HG02759 (cell line): ENCODE measurements at regions not wholly inside any gene's neighbourhood (a gene's known extent, or its start where the extent isn't known, plus 50 kb on each side); places are given as distances from the start of the nearest gene placed in this dataset.

Experiments used
- ATAC-seq: cut with Tn5 transposase; IDR thresholded peaks from one replicate; pipeline ENCODE4 v1.9.1; 2021; ENCODE audit warnings: mild to moderate bottlenecking, moderate library complexity; ENCODE audit not compliant: unreplicated experiment

GRCh38 chr6:108751851-108752732, 96.1 kb upstream of the ARMC2 start:
- ATAC-seq: no peak

GRCh38 chr6:108752733-108753590, 95.3 kb upstream of the ARMC2 start:
- ATAC-seq: no peak

- no peak for ATAC-seq
Observed at GRCh38 chr6:108755257-108756240, 92.7 kb upstream of the ARMC2 start.

- ATAC-seq: no peak
Observed at GRCh38 chr6:108757357-108757756, 90.9 kb upstream of the ARMC2 start.

- ATAC-seq: no peak
Observed at GRCh38 chr6:108758884-108759283, 89.3 kb upstream of the ARMC2 start.

GRCh38 chr6:108760126-108761050, 87.8 kb upstream of the ARMC2 start:
- ATAC-seq: no peak

GRCh38 chr6:108762394-108762793, 85.8 kb upstream of the ARMC2 start:
- ATAC-seq: no peak

- no peak for ATAC-seq
Observed at GRCh38 chr6:108763931-108764579, 84.2 kb upstream of the ARMC2 start.

GRCh38 chr6:108764580-108764950, 83.7 kb upstream of the ARMC2 start:
- ATAC-seq: no peak

GRCh38 chr6:108765495-108765894, 82.7 kb upstream of the ARMC2 start:
- ATAC-seq: no peak

- ATAC-seq: no peak
Observed at GRCh38 chr6:108766419-108766818, 81.8 kb upstream of the ARMC2 start.

GRCh38 chr6:108766886-108767285, 81.3 kb upstream of the ARMC2 start:
- no peak for ATAC-seq

- no peak for ATAC-seq
Observed at GRCh38 chr6:108767418-108768165, 80.6 kb upstream of the ARMC2 start.

- ATAC-seq: no peak
Observed at GRCh38 chr6:108768166-108768555, 80.1 kb upstream of the ARMC2 start.

GRCh38 chr6:108768792-108769524, 79.3 kb upstream of the ARMC2 start:
- no peak for ATAC-seq

GRCh38 chr6:108771421-108771820, 76.8 kb upstream of the ARMC2 start:
- no peak for ATAC-seq

- ATAC-seq: no peak
Observed at GRCh38 chr6:108774555-108774954, 73.7 kb upstream of the ARMC2 start.

GRCh38 chr6:108777536-108777935, 70.7 kb upstream of the ARMC2 start:
- no peak for ATAC-seq
